ENCODE measurements at regions not wholly inside any gene's neighbourhood (a gene's known extent, or its start where the extent isn't known, plus 50 kb on each side); places are given as distances from the start of the nearest gene placed in this dataset.

DNA sequence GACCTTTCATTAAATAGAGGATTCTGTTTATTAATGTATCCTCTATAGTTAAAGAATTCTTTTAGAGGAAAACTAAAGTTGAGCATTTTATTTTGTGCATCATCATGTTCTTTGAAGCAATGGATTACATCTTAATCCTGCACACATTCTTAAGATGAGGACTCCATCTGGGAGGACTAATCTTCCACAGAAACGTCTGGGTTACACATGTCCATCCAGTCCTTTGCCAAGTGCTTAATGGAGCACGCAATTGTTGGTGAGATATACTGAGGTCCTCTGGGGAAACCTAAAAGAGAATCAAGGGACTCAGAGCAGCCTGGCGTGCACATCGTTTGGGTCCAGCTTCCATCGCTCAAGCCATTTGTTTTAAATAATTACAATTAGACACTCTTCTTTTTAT, 115.1 kb upstream of the SFRP2 start:
- TF ChIP-seq POLR2A (IDR thresholded peaks at IDR 0.05) (no peak), EP300 (IDR thresholded peaks at IDR 0.05) (no peak)
- TF ChIP-seq, protein P1, sequence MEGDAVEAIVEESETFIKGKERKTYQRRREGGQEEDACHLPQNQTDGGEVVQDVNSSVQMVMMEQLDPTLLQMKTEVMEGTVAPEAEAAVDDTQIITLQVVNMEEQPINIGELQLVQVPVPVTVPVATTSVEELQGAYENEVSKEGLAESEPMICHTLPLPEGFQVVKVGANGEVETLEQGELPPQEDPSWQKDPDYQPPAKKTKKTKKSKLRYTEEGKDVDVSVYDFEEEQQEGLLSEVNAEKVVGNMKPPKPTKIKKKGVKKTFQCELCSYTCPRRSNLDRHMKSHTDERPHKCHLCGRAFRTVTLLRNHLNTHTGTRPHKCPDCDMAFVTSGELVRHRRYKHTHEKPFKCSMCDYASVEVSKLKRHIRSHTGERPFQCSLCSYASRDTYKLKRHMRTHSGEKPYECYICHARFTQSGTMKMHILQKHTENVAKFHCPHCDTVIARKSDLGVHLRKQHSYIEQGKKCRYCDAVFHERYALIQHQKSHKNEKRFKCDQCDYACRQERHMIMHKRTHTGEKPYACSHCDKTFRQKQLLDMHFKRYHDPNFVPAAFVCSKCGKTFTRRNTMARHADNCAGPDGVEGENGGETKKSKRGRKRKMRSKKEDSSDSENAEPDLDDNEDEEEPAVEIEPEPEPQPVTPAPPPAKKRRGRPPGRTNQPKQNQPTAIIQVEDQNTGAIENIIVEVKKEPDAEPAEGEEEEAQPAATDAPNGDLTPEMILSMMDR (IDR thresholded peaks at IDR 0.05) = no peak

Measured in ovary (tissue), 3 donors.